Naive thymus-derived CD8-positive, alpha-beta T cell (primary cell): ENCODE measurements at regions not wholly inside any gene's neighbourhood (a gene's known extent, or its start where the extent isn't known, plus 50 kb on each side); places are given as distances from the start of the nearest gene placed in this dataset.
"Not testable (repeated sequence)": the region's sequence is repeated elsewhere in the genome, so short reads cannot be mapped to it uniquely, and the experiment has no call there.

Experiments
- ATAC-seq, 2 donors: fragments of 150-1000 bp; cut with Tn5 transposase in 1 of 2; sonication (Bioruptor Pico), chemical (Tn5 transposase) in 1 of 2; 1 replicate in 1 of 2; 2 replicates in 1 of 2; pipeline ENCODE4 v1.10.0; 2021; ENCODE audit warnings: mild to moderate bottlenecking in 2 of 2, moderate library complexity in 2 of 2
- POLR2A ChIA-PET: fragments of 350-600 bp; sonication (Branson Sonifier 250); formaldehyde crosslinking; loops from one replicate; lab custom pipeline; 2021; ENCODE audit warnings: antibody characterized with exemption; lab: Charles Lee
- DNase-seq, 10 donors: peaks; one replicate each; pipeline versions ENCODE4 v3.0.0 to v3.0.0-alpha.2; 2020 to 2022
- H3K27ac Mint-ChIP-seq, 10 donors: one replicate each; pipeline ENCODE4 v1.8.0; 2020 to 2022; ENCODE audit warnings: mild to moderate bottlenecking in 10 of 10, mixed read lengths in 10 of 10, moderate library complexity in 4 of 10, inconsistent platforms in 1 of 10
- H3K27me3 Mint-ChIP-seq, 5 donors: one replicate each; pipeline ENCODE4 v1.8.0; 2021 to 2022; ENCODE audit warnings: mixed read lengths in 5 of 5
- H3K36me3 Mint-ChIP-seq, 3 donors: one replicate each; pipeline ENCODE4 v1.8.0; 2020 to 2022; ENCODE audit warnings: mixed read lengths in 3 of 3, mild to moderate bottlenecking in 2 of 3, inconsistent platforms in 1 of 3
- H3K4me1 Mint-ChIP-seq, 4 donors: one replicate each; pipeline ENCODE4 v1.8.0; 2021 to 2022; ENCODE audit warnings: mixed read lengths in 4 of 4
- H3K4me3 Mint-ChIP-seq, 10 donors: one replicate each; pipeline ENCODE4 v1.8.0; 2020 to 2022; ENCODE audit warnings: mild to moderate bottlenecking in 10 of 10, mixed read lengths in 10 of 10, moderate library complexity in 6 of 10, inconsistent platforms in 1 of 10
- H3K9me3 Mint-ChIP-seq, 9 donors: one replicate each; pipeline ENCODE4 v1.8.0; 2020 to 2022; ENCODE audit warnings: mixed read lengths in 9 of 9, mild to moderate bottlenecking in 3 of 9, inconsistent platforms in 1 of 9, moderate library complexity in 1 of 9

GRCh38 chr17:14541714-14542113, 240.8 kb downstream of the HS3ST3B1 start:
- H3K27me3 Mint-ChIP-seq: no peaks in the 10 kb centered on the region
- ATAC-seq: no peak
- no peak for DNase-seq
- peaks cover 0 to 14% (median 8%) of the 10 kb centered on the region in 4 donors for H3K4me1 Mint-ChIP-seq
- peaks cover 0 to 14% (median 7%) of the 10 kb centered on the region in 9 donors for H3K9me3 Mint-ChIP-seq
- no peak overlapping the region for H3K27ac Mint-ChIP-seq
- peaks cover 0 to 13% (median 11%) of the 10 kb centered on the region in 3 donors for H3K36me3 Mint-ChIP-seq
- POLR2A ChIA-PET: no interaction called here
- no peak overlapping the region for H3K4me3 Mint-ChIP-seq

- H3K4me3 Mint-ChIP-seq: no peak overlapping the region
- peaks cover 0 to 15% (median 11%) of the 10 kb centered on the region in 3 donors for H3K36me3 Mint-ChIP-seq
- no peaks in the 10 kb centered on the region for H3K27me3 Mint-ChIP-seq
- no peak overlapping the region for H3K27ac Mint-ChIP-seq
- peaks cover 0 to 19% (median 7%) of the 10 kb centered on the region in 9 donors for H3K9me3 Mint-ChIP-seq
- ATAC-seq (no peak), DNase-seq (no peak)
- POLR2A ChIA-PET: no interaction called here
- H3K4me1 Mint-ChIP-seq: peaks cover 0 to 4% (median under 1%) of the 10 kb centered on the region in 4 donors
Measured at GRCh38 chr17:14539801-14540200, 238.9 kb downstream of the HS3ST3B1 start.

- POLR2A ChIA-PET, H3K4me1 Mint-ChIP-seq, H3K4me3 Mint-ChIP-seq, ATAC-seq, H3K27ac Mint-ChIP-seq, DNase-seq, H3K27me3 Mint-ChIP-seq: not testable (repeated sequence)
- peaks cover 0 to 27% (median 24%) of the 10 kb centered on the region in 3 donors for H3K36me3 Mint-ChIP-seq
- peaks cover 10 to 46% (median 35%) of the 10 kb centered on the region in 9 donors for H3K9me3 Mint-ChIP-seq
Measured at GRCh38 chr17:14532242-14532641, 231.4 kb downstream of the HS3ST3B1 start.

GRCh38 chr17:14525551-14526455, 224.9 kb downstream of the HS3ST3B1 start:
- Mint-ChIP-seq H3K27ac (peak overlapping the region in 2 of 10 donors; percentile 3 to 28), H3K36me3 (no peaks in the 10 kb centered on the region), H3K4me1 (peaks cover 9 to 20% (median 13%) of the 10 kb centered on the region in 4 donors), H3K27me3 (no peaks in the 10 kb centered on the region), H3K9me3 (peaks cover 0 to 4% (median 0%) of the 10 kb centered on the region in 9 donors), H3K4me3 (peak overlapping the region in 1 of 10 donors; percentile 1)
- POLR2A ChIA-PET: no interaction called here
- DNase-seq (no peak), ATAC-seq (no peak)

GRCh38 chr17:14522795-14523387, 222.0 kb downstream of the HS3ST3B1 start:
- no peak overlapping the region for H3K4me3 Mint-ChIP-seq
- H3K36me3 Mint-ChIP-seq: no peaks in the 10 kb centered on the region
- H3K27ac Mint-ChIP-seq: peak overlapping the region in 1 of 10 donors; percentile 43
- no peak for DNase-seq
- POLR2A ChIA-PET: no interaction called here
- peaks cover 0 to 2% (median 0%) of the 10 kb centered on the region in 5 donors for H3K27me3 Mint-ChIP-seq
- peaks cover 9 to 20% (median 13%) of the 10 kb centered on the region in 4 donors for H3K4me1 Mint-ChIP-seq
- no peak for ATAC-seq
- no peaks in the 10 kb centered on the region for H3K9me3 Mint-ChIP-seq

GRCh38 chr17:14518919-14519318, 218.0 kb downstream of the HS3ST3B1 start:
- H3K27me3 Mint-ChIP-seq, H3K9me3 Mint-ChIP-seq, H3K27ac Mint-ChIP-seq, POLR2A ChIA-PET, H3K4me1 Mint-ChIP-seq, DNase-seq, H3K4me3 Mint-ChIP-seq, ATAC-seq, H3K36me3 Mint-ChIP-seq: not testable (repeated sequence)

- DNase-seq: no peak
- Mint-ChIP-seq H3K9me3 (no peaks in the 10 kb centered on the region), H3K4me1 (no peaks in the 10 kb centered on the region), H3K27me3 (peaks cover 0 to 2% (median 0%) of the 10 kb centered on the region in 5 donors), H3K4me3 (no peak overlapping the region), H3K36me3 (no peaks in the 10 kb centered on the region), H3K27ac (no peak overlapping the region)
- POLR2A ChIA-PET: no interaction called here
- no peak for ATAC-seq
Measured at GRCh38 chr17:14514973-14515372, 214.1 kb downstream of the HS3ST3B1 start.

GRCh38 chr17:14513835-14514234, 213.0 kb downstream of the HS3ST3B1 start:
- no peak overlapping the region for H3K27ac Mint-ChIP-seq
- no peaks in the 10 kb centered on the region for H3K4me1 Mint-ChIP-seq
- ATAC-seq (no peak), DNase-seq (no peak)
- H3K27me3 Mint-ChIP-seq: peaks cover 0 to 1% (median 0%) of the 10 kb centered on the region in 5 donors
- H3K9me3 Mint-ChIP-seq: peaks cover 0 to 7% (median 0%) of the 10 kb centered on the region in 9 donors
- POLR2A ChIA-PET: no interaction called here
- peaks cover 0 to 7% (median 0%) of the 10 kb centered on the region in 3 donors for H3K36me3 Mint-ChIP-seq
- H3K4me3 Mint-ChIP-seq: no peak overlapping the region

GRCh38 chr17:14510136-14510535, 209.3 kb downstream of the HS3ST3B1 start:
- Mint-ChIP-seq H3K4me3 (no peak overlapping the region), H3K27ac (no peak overlapping the region), H3K4me1 (no peaks in the 10 kb centered on the region), H3K9me3 (peaks cover 0 to 7% (median 0%) of the 10 kb centered on the region in 9 donors), H3K27me3 (no peaks in the 10 kb centered on the region), H3K36me3 (peaks cover 0 to 7% (median 0%) of the 10 kb centered on the region in 3 donors)
- POLR2A ChIA-PET: no interaction called here
- ATAC-seq: no peak
- DNase-seq: no peak

- DNase-seq: no peak
- no peaks in the 10 kb centered on the region for H3K27me3 Mint-ChIP-seq
- no peak overlapping the region for H3K27ac Mint-ChIP-seq
- POLR2A ChIA-PET: no interaction called here
- peaks cover 0 to 7% (median 0%) of the 10 kb centered on the region in 3 donors for H3K36me3 Mint-ChIP-seq
- peaks cover 0 to 7% (median 0%) of the 10 kb centered on the region in 9 donors for H3K9me3 Mint-ChIP-seq
- H3K4me3 Mint-ChIP-seq: no peak overlapping the region
- H3K4me1 Mint-ChIP-seq: no peaks in the 10 kb centered on the region
- ATAC-seq: no peak
Measured at GRCh38 chr17:14508156-14508555, 207.3 kb downstream of the HS3ST3B1 start.

- Mint-ChIP-seq H3K9me3 (peaks cover 0 to 7% (median 0%) of the 10 kb centered on the region in 9 donors), H3K36me3 (peaks cover 0 to 7% (median 0%) of the 10 kb centered on the region in 3 donors), H3K4me3 (no peak overlapping the region), H3K4me1 (no peaks in the 10 kb centered on the region), H3K27me3 (no peaks in the 10 kb centered on the region), H3K27ac (no peak overlapping the region)
- DNase-seq: no peak
- no peak for ATAC-seq
- POLR2A ChIA-PET: interaction anchor here (1.0 to 1.6 kb wide), 2 partner anchors 78 to 206 kb away, joined by 3 read pairs; partner anchors contain the start of gene HS3ST3B1
Measured at GRCh38 chr17:14506364-14506763, 205.5 kb downstream of the HS3ST3B1 start.

- Mint-ChIP-seq H3K4me1 (no peaks in the 10 kb centered on the region), H3K36me3 (peaks cover 0 to 7% (median 0%) of the 10 kb centered on the region in 3 donors), H3K4me3 (no peak overlapping the region), H3K27ac (peak overlapping the region in 1 of 10 donors; percentile 12), H3K9me3 (peaks cover 0 to 7% (median 0%) of the 10 kb centered on the region in 9 donors), H3K27me3 (no peaks in the 10 kb centered on the region)
- ATAC-seq (no peak), DNase-seq (no peak)
- POLR2A ChIA-PET: interaction anchor here (1.6 kb wide), 1 partner anchor 77 kb away, joined by 3 read pairs; no protein-coding TSS in a partner anchor
Measured at GRCh38 chr17:14505606-14506005, 204.7 kb downstream of the HS3ST3B1 start.

GRCh38 chr17:14499976-14500375, 199.1 kb downstream of the HS3ST3B1 start:
- DNase-seq (no peak), ATAC-seq (no peak)
- Mint-ChIP-seq H3K9me3 (peaks cover 0 to 11% (median 1%) of the 10 kb centered on the region in 9 donors), H3K27me3 (peaks cover 0 to 7% (median 0%) of the 10 kb centered on the region in 5 donors), H3K4me3 (no peak overlapping the region), H3K27ac (no peak overlapping the region), H3K4me1 (no peaks in the 10 kb centered on the region), H3K36me3 (peaks cover 0 to 6% (median 3%) of the 10 kb centered on the region in 3 donors)
- POLR2A ChIA-PET: interaction anchor here (1.0 kb wide), 1 partner anchor 199 kb away, joined by 4 read pairs; the partner anchor contains the start of gene HS3ST3B1
